ENCODE measurements at regions not wholly inside any gene's neighbourhood (a gene's known extent, or its start where the extent isn't known, plus 50 kb on each side); places are given as distances from the start of the nearest gene placed in this dataset.

GRCh38 chr22:23377767-23378166, 197.5 kb downstream of the BCR start:
- no peak for DNase-seq

GRCh38 chr22:23376256-23376655, 195.9 kb downstream of the BCR start:
- peak; percentile 68 for DNase-seq

DNA sequence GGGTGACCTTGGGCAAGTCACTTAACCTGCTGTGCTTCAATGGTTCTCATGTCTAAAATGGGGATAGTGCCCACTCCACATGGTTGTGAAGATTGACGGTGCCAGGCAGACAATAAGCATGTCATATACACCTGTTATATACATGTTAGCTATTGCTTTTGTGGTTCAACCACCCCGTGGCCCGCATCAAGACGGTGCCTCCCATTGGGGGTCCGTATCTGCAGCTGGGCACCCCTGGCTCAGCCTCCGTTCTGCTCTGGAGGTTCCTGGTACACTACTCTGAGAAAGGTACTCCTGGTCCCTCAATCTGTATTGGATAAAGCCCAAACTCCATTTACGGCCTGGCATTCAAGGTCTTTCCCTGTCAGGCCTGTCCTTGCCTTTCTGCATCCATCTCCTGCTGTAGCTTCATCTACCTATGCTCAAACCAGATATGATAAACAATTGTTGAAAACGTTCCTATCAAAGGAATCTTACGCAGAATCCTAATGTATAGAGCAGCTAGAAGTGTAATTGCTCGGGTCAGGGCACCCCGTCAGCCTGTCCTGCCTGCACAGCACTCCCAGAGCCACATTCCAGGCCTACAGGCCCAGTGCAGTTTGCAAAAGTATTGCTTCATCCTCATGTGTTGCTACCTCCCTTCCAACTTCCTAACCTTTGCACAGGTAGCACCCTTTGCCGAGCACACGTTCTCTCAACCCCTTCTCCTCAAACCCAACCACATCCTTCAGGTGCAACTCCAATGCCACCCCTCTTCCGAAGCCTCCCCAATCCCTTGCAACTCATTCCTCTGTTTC, 194.9 kb downstream of the BCR start:
- DNase-seq = no peak

DNA sequence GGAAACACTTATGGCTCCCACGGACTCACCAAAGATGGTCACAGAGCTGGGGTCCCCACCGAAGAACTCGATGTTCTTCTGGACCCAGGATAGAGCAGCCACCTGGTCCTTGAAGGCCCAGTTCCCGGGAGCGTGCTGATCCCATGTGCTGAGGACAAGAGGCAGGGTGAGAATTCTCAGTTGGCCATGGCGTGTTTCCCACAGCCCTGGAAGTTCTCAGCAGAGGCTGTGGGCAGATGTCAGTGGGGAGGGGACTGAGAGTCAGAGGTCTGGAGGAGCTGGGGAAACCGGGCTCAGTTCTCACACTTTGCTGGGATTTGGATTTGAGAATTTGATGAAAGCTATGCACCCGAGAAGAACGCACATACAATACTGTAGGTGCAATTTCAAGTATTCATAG, 193.3 kb downstream of the BCR start:
- DNase-seq = no peak

DNA sequence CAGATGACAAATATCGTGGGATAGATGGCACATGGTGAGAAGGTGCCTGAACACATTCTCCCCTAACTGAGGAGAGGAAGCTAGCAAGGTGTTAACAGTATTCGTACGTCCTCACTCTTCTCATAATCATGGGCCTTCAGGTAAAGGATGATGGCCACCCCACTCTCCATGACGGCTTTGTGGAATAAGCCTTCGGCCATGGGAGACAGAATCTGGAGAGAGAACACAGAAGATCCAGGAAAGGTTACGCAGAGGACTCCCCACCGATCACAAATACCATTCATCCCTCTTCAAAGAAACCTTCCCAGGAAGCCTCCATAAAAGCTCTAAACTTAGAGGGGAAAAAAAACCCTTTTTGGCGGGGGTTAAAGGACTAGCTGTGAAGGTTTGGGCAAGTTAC, 189.9 kb downstream of the BCR start:
- DNase-seq = no peak

DNA sequence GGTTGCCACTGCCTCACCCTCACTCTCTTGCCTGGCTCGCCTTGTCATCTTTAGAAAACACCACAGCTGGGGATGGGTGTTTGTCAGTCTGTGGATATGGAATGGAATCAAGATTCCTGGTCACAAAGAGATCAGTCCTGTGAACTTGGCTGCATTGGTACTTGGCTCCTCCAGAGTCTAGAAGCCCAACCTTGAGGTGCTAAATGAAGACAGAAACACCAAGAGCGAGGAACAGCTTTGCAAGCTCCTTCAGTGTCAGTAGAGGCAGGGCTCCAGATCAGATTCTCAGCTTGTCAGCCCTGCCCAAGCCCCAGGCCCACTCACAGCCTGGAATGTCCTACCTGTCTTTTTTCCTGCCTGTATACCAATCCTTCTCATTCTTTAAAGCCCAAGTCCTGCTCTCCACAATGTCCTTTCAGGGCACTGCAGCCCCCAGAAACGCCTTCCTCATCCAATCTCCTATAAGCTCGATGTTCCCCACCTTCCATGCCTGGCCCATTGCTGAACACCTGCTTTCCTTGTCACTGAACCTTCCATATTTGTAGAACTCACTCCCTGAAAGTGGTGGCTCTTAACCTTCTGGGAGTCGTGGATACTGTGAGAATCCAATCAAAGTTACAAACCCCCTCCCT, 188.9 kb downstream of the BCR start:
- DNase-seq = no peak
